Smooth muscle cell (in vitro differentiated cells): ENCODE measurements at regions not wholly inside any gene's neighbourhood (a gene's known extent, or its start where the extent isn't known, plus 50 kb on each side); places are given as distances from the start of the nearest gene placed in this dataset.
A peak's percentile ranks its signal among the peaks of the same experiment; 100 is the strongest.
"Not testable (repeated sequence)": the region's sequence is repeated elsewhere in the genome, so short reads cannot be mapped to it uniquely, and the experiment has no call there.

Source experiments
- DNase-seq: peaks from one replicate; lab custom pipeline; 2025; ENCODE audit not compliant: unreplicated experiment; lab: John Stamatoyannopoulos, UW
- H2AFZ ChIP-seq: fragments of 200-600 bp; sonication (generic); 2 replicates; pipeline ENCODE4 v1.6.0; 2016; ENCODE audit warnings: antibody characterized with exemption, low read depth, mild to moderate bottlenecking
- H3F3A ChIP-seq: fragments of 200-600 bp; sonication (generic); 2 replicates; pipeline ENCODE4 v1.6.0; 2017; ENCODE audit warnings: antibody characterized with exemption, low read depth
- H3K27ac ChIP-seq: fragments of 200-600 bp; sonication (generic); 2 replicates; pipeline ENCODE4 v1.5.1; 2016; ENCODE audit warnings: low read depth, mild to moderate bottlenecking
- H3K27me3 ChIP-seq: fragments of 200-600 bp; sonication (generic); 2 replicates; pipeline ENCODE4 v1.6.1; 2016; ENCODE audit warnings: low read depth, mild to moderate bottlenecking
- H3K36me3 ChIP-seq: fragments of 200-600 bp; sonication (generic); 2 replicates; pipeline ENCODE4 v1.5.1; 2016; ENCODE audit warnings: low read depth
- H3K4me1 ChIP-seq: fragments of 200-600 bp; sonication (generic); 2 replicates; pipeline ENCODE4 v1.5.1; 2016; ENCODE audit warnings: low read depth
- H3K4me2 ChIP-seq: fragments of 200-600 bp; sonication (generic); 2 replicates; pipeline ENCODE4 v1.6.0; 2016; ENCODE audit warnings: mild to moderate bottlenecking
- H3K4me3 ChIP-seq: fragments of 200-600 bp; sonication (generic); 2 replicates; pipeline ENCODE4 v1.5.1; 2016; ENCODE audit warnings: mild to moderate bottlenecking
- H3K79me2 ChIP-seq: fragments of 200-600 bp; sonication (generic); 2 replicates; pipeline ENCODE4 v1.6.0; 2016; ENCODE audit warnings: low read depth, mild to moderate bottlenecking
- H3K9ac ChIP-seq: fragments of 200-600 bp; sonication (generic); 2 replicates; pipeline ENCODE4 v1.6.0; 2016; ENCODE audit warnings: low read depth
- H3K9me3 ChIP-seq: fragments of 200-600 bp; sonication (generic); replicated peaks from 2 replicates; pipeline ENCODE4 v1.5.1; 2016; ENCODE audit warnings: low read depth
- H4K20me1 ChIP-seq: fragments of 200-600 bp; sonication (generic); 2 replicates; pipeline ENCODE4 v1.6.0; 2016; ENCODE audit warnings: low read depth
- WGBS: methylation state at CpG from one replicate; pipeline ENCODE4 v1.1.7; 2016; ENCODE audit warnings: low lambda C conversion rate; 5-methylcytosine and 5-hydroxymethylcytosine counted together
- TF ChIP-seq, protein P1 (sequence below): fragments of 200-600 bp; sonication (generic); IDR thresholded peaks from 2 replicates; pipeline ENCODE4 v1.5.1; 2017; ENCODE audit warnings: borderline replicate concordance, mild to moderate bottlenecking, antibody characterized with exemption; ENCODE audit not compliant: insufficient read depth, poor library complexity, severe bottlenecking

- H3K9ac ChIP-seq: no peak overlapping the region
- no peaks in the 10 kb centered on the region for H3K36me3 ChIP-seq
- 44% methylated on average over 1 of the region's 1 CpG for WGBS
- DNase-seq: no peak
- H3K27me3 ChIP-seq: no peaks in the 10 kb centered on the region
- TF ChIP-seq, protein P1, sequence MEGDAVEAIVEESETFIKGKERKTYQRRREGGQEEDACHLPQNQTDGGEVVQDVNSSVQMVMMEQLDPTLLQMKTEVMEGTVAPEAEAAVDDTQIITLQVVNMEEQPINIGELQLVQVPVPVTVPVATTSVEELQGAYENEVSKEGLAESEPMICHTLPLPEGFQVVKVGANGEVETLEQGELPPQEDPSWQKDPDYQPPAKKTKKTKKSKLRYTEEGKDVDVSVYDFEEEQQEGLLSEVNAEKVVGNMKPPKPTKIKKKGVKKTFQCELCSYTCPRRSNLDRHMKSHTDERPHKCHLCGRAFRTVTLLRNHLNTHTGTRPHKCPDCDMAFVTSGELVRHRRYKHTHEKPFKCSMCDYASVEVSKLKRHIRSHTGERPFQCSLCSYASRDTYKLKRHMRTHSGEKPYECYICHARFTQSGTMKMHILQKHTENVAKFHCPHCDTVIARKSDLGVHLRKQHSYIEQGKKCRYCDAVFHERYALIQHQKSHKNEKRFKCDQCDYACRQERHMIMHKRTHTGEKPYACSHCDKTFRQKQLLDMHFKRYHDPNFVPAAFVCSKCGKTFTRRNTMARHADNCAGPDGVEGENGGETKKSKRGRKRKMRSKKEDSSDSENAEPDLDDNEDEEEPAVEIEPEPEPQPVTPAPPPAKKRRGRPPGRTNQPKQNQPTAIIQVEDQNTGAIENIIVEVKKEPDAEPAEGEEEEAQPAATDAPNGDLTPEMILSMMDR: no peak
- H3K4me1 ChIP-seq: peaks cover 6% of the 10 kb centered on the region
- H3K4me3 ChIP-seq: no peak overlapping the region
- no peak overlapping the region for H2AFZ ChIP-seq
- no peaks in the 10 kb centered on the region for H4K20me1 ChIP-seq
- no peaks in the 10 kb centered on the region for H3F3A ChIP-seq
- H3K27ac ChIP-seq: peak overlapping the region; percentile 8
- no peaks in the 10 kb centered on the region for H3K9me3 ChIP-seq
- peak overlapping the region; percentile 67 for H3K4me2 ChIP-seq
- no peaks in the 10 kb centered on the region for H3K79me2 ChIP-seq
Measured at GRCh38 chr13:33415822-33416221, 130.3 kb upstream of the STARD13 start.

DNA sequence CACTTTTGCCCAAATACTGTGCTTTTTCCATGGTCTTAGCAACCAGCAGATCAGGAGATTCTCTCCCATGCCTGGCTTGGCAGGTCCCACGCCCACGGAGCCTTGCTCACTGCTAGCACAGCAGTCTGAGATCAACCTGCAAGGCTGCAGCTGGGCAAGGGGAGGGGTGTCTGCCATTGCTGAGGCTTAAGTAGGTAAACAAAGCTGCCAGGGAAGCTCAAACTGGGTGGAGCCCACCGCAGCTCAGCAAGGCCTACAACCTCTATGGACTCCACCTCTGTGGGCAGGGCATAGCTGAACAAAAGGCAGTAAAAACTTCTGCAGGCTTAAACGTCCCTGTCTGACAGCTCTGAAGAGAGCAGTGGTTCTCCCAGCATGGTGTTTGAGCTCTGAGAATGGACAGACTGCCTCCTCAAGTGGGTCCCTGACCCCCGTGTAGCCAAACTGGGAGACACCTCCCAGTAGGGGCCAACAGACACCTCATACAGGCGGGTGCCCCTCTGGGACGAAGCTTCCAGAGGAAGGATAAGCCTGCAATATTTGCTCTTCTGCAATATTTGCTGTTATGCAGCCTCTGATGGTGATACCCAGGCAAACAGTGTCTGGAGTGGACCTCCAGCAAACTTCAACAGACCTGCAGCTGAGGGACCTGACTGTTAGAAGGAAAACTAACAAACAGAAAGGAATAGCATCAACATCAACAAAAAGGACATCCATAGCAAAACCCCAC, 132.8 kb upstream of the STARD13 start:
- not testable (repeated sequence) for H3K79me2 ChIP-seq, H3K4me1 ChIP-seq, H3K9me3 ChIP-seq, H3K9ac ChIP-seq, H3K36me3 ChIP-seq, H3K4me2 ChIP-seq, H3K4me3 ChIP-seq, H2AFZ ChIP-seq, H3F3A ChIP-seq, H3K27ac ChIP-seq, H3K27me3 ChIP-seq, DNase-seq, H4K20me1 ChIP-seq
- 81% methylated on average over 7 of the region's 7 CpGs for WGBS

DNA sequence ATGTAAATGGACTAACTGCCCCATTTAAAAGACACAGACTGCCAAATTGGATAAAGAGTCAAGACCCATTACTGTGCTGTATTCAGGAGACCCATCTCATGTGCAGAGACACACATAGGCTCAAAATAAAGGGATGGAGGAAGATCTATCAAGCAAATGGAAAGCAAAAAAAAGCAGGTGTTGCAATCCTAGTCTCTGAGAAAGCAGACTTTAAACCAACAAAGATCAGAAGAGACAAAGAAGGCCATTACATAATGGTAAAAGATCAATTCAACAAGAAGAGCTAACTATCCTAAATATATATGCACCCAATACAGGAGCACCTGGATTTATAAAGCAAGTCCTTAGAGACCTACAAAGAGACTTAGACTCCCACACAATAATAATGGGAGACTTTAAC, 134.6 kb upstream of the STARD13 start:
- H2AFZ ChIP-seq, H3K27ac ChIP-seq, H3K4me1 ChIP-seq, H3K79me2 ChIP-seq, H3K27me3 ChIP-seq, H3K9me3 ChIP-seq, H3K36me3 ChIP-seq, H3F3A ChIP-seq, DNase-seq, H3K9ac ChIP-seq, H3K4me3 ChIP-seq, H4K20me1 ChIP-seq, H3K4me2 ChIP-seq: not testable (repeated sequence)

- Histone ChIP-seq H3F3A (no peaks in the 10 kb centered on the region), H4K20me1 (no peaks in the 10 kb centered on the region), H3K9me3 (no peaks in the 10 kb centered on the region), H3K4me2 (no peak overlapping the region), H3K27me3 (no peaks in the 10 kb centered on the region), H3K9ac (no peak overlapping the region), H3K27ac (no peak overlapping the region), H3K36me3 (no peaks in the 10 kb centered on the region), H3K4me3 (no peak overlapping the region), H2AFZ (no peak overlapping the region), H3K79me2 (no peaks in the 10 kb centered on the region), H3K4me1 (no peaks in the 10 kb centered on the region)
- no peak for DNase-seq
- TF ChIP-seq, protein P1: no peak
- WGBS: 36% methylated on average over 1 of the region's 1 CpG
Measured at GRCh38 chr13:33426131-33426530, 140.6 kb upstream of the STARD13 start.

DNA sequence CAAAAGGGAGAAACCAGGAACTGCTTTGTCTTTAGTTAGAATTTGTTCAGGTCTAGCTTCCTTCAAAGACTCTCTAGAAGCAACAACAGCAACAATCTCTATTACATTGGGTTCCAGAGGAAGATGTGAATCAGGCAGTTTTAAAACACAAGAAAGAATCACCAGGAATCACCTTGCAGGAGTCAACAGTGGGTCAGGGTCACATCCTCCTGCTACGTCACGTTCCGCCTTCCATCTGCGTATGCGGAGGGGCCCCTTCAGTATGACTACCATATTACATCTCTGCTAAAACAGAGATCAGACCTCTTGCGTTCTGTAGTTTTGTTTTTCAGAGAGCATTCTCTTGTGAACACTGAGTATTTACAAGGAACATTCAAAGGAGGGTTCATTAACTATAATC, 147.8 kb upstream of the STARD13 start:
- Histone ChIP-seq H3K9ac (no peak overlapping the region), H3K9me3 (no peaks in the 10 kb centered on the region), H3K4me2 (no peak overlapping the region), H3K79me2 (no peaks in the 10 kb centered on the region), H3K36me3 (no peaks in the 10 kb centered on the region), H3F3A (no peaks in the 10 kb centered on the region), H4K20me1 (no peaks in the 10 kb centered on the region), H3K27ac (no peak overlapping the region), H3K27me3 (no peaks in the 10 kb centered on the region), H2AFZ (no peak overlapping the region), H3K4me3 (no peak overlapping the region), H3K4me1 (no peaks in the 10 kb centered on the region)
- WGBS: 92% methylated on average over 6 of the region's 6 CpGs
- no peak for DNase-seq
- TF ChIP-seq, protein P1: no peak
